ENCODE measurements at regions not wholly inside any gene's neighbourhood (a gene's known extent, or its start where the extent isn't known, plus 50 kb on each side); places are given as distances from the start of the nearest gene placed in this dataset.
"Not testable (repeated sequence)": the region's sequence is repeated elsewhere in the genome, so short reads cannot be mapped to it uniquely, and the experiment has no call there.

- TF ChIP-seq CTCF (IDR thresholded peaks at IDR 0.05; ENCODE audit: insufficient read depth, low read length, poor library complexity, severe bottlenecking), result no peak
- no peak for DNase-seq (ENCODE audit: extremely low read depth, insufficient read length)
- Histone ChIP-seq H3K27me3 (replicated peaks; ENCODE audit: control insufficient read depth, insufficient read depth, low read length) (no peaks in the 10 kb centered on the region), H3K4me3 (replicated peaks; ENCODE audit: low read depth, low read length) (no peak overlapping the region), H3K36me3 (ENCODE audit: control insufficient read depth, insufficient read depth, low read length) (no peaks in the 10 kb centered on the region)
Observed at GRCh38 chr18:22822024-22822423, 111.1 kb upstream of the RBBP8 start.

- H3K27me3 ChIP-seq (replicated peaks; ENCODE audit: control insufficient read depth, insufficient read depth, low read length), result no peaks in the 10 kb centered on the region
- TF ChIP-seq CTCF (IDR thresholded peaks at IDR 0.05; ENCODE audit: insufficient read depth, low read length, poor library complexity, severe bottlenecking), result no peak
- no peaks in the 10 kb centered on the region for H3K36me3 ChIP-seq (ENCODE audit: control insufficient read depth, insufficient read depth, low read length)
- DNase-seq (ENCODE audit: extremely low read depth, insufficient read length), result no peak
- H3K4me3 ChIP-seq (replicated peaks; ENCODE audit: low read depth, low read length), result peak overlapping the region; percentile 29
Observed at GRCh38 chr18:22822841-22823508, 110.2 kb upstream of the RBBP8 start.

GRCh38 chr18:22826726-22827125 is 106.4 kb upstream of the RBBP8 start:
- TF ChIP-seq CTCF (IDR thresholded peaks at IDR 0.05; ENCODE audit: insufficient read depth, low read length, poor library complexity, severe bottlenecking), result no peak
- no peak for DNase-seq (ENCODE audit: extremely low read depth, insufficient read length)
- Histone ChIP-seq H3K27me3 (replicated peaks; ENCODE audit: control insufficient read depth, insufficient read depth, low read length) (no peaks in the 10 kb centered on the region), H3K4me3 (replicated peaks; ENCODE audit: low read depth, low read length) (no peak overlapping the region), H3K36me3 (ENCODE audit: control insufficient read depth, insufficient read depth, low read length) (no peaks in the 10 kb centered on the region)

GRCh38 chr18:22827216-22827615 is 105.9 kb upstream of the RBBP8 start:
- Histone ChIP-seq H3K4me3 (replicated peaks; ENCODE audit: low read depth, low read length) (no peak overlapping the region), H3K36me3 (ENCODE audit: control insufficient read depth, insufficient read depth, low read length) (no peaks in the 10 kb centered on the region), H3K27me3 (replicated peaks; ENCODE audit: control insufficient read depth, insufficient read depth, low read length) (no peaks in the 10 kb centered on the region)
- TF ChIP-seq CTCF (IDR thresholded peaks at IDR 0.05; ENCODE audit: insufficient read depth, low read length, poor library complexity, severe bottlenecking), result no peak
- DNase-seq (ENCODE audit: extremely low read depth, insufficient read length), result no peak

GRCh38 chr18:22827741-22828140 is 105.4 kb upstream of the RBBP8 start:
- no peak for TF ChIP-seq CTCF (IDR thresholded peaks at IDR 0.05; ENCODE audit: insufficient read depth, low read length, poor library complexity, severe bottlenecking)
- no peak for DNase-seq (ENCODE audit: extremely low read depth, insufficient read length)
- Histone ChIP-seq H3K27me3 (replicated peaks; ENCODE audit: control insufficient read depth, insufficient read depth, low read length) (no peaks in the 10 kb centered on the region), H3K4me3 (replicated peaks; ENCODE audit: low read depth, low read length) (no peak overlapping the region), H3K36me3 (ENCODE audit: control insufficient read depth, insufficient read depth, low read length) (no peaks in the 10 kb centered on the region)

- H3K4me3 ChIP-seq (replicated peaks; ENCODE audit: low read depth, low read length), result no peak overlapping the region
- TF ChIP-seq CTCF (IDR thresholded peaks at IDR 0.05; ENCODE audit: insufficient read depth, low read length, poor library complexity, severe bottlenecking), result no peak
- H3K27me3 ChIP-seq (replicated peaks; ENCODE audit: control insufficient read depth, insufficient read depth, low read length), result no peaks in the 10 kb centered on the region
- no peak for DNase-seq (ENCODE audit: extremely low read depth, insufficient read length)
- H3K36me3 ChIP-seq (ENCODE audit: control insufficient read depth, insufficient read depth, low read length), result no peaks in the 10 kb centered on the region
Observed at GRCh38 chr18:22828171-22828570, 105.0 kb upstream of the RBBP8 start.

- not testable (repeated sequence) for H3K27me3 ChIP-seq (replicated peaks; ENCODE audit: control insufficient read depth, insufficient read depth, low read length); H3K36me3 ChIP-seq (ENCODE audit: control insufficient read depth, insufficient read depth, low read length); H3K4me3 ChIP-seq (replicated peaks; ENCODE audit: low read depth, low read length); DNase-seq (ENCODE audit: extremely low read depth, insufficient read length)
Observed at GRCh38 chr18:22828583-22828982, 104.5 kb upstream of the RBBP8 start.
